ENCODE measurements at regions not wholly inside any gene's neighbourhood (a gene's known extent, or its start where the extent isn't known, plus 50 kb on each side); places are given as distances from the start of the nearest gene placed in this dataset.
"Not testable (repeated sequence)": the region's sequence is repeated elsewhere in the genome, so short reads cannot be mapped to it uniquely, and the experiment has no call there.

DNA sequence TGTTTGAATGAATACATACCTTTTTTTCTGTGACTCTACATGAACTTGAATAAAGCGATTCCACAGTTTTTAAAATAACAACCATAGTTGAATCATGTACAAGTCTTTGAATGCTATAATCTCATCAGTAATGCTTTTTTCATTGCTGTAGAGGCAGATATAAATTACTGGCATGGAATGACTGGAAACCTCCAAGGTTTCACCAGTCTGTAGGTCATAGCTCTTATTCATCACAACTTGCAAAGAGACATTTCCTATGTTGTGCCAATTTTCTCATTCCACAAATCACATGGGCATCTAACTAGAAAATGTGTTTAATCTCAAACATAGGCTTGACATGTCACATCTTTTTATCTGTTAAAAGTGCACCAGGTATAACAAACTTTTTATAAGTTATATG, 407.1 kb upstream of the KCNMB2 start:
- no peak for DNase-seq
- Mint-ChIP-seq H3K4me3 (no peak overlapping the region), H3K27me3 (ENCODE audit: low read depth, poor library complexity) (no peaks in the 10 kb centered on the region), H3K9me3 (peaks cover 19% of the 10 kb centered on the region), H3K36me3 (ENCODE audit: low read depth) (peaks cover 11% of the 10 kb centered on the region), H3K4me1 (peaks cover 19% of the 10 kb centered on the region), H3K27ac (no peak overlapping the region)
- TF ChIP-seq, protein P1, sequence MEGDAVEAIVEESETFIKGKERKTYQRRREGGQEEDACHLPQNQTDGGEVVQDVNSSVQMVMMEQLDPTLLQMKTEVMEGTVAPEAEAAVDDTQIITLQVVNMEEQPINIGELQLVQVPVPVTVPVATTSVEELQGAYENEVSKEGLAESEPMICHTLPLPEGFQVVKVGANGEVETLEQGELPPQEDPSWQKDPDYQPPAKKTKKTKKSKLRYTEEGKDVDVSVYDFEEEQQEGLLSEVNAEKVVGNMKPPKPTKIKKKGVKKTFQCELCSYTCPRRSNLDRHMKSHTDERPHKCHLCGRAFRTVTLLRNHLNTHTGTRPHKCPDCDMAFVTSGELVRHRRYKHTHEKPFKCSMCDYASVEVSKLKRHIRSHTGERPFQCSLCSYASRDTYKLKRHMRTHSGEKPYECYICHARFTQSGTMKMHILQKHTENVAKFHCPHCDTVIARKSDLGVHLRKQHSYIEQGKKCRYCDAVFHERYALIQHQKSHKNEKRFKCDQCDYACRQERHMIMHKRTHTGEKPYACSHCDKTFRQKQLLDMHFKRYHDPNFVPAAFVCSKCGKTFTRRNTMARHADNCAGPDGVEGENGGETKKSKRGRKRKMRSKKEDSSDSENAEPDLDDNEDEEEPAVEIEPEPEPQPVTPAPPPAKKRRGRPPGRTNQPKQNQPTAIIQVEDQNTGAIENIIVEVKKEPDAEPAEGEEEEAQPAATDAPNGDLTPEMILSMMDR (IDR thresholded peaks at IDR 0.05) = no peak

DNA sequence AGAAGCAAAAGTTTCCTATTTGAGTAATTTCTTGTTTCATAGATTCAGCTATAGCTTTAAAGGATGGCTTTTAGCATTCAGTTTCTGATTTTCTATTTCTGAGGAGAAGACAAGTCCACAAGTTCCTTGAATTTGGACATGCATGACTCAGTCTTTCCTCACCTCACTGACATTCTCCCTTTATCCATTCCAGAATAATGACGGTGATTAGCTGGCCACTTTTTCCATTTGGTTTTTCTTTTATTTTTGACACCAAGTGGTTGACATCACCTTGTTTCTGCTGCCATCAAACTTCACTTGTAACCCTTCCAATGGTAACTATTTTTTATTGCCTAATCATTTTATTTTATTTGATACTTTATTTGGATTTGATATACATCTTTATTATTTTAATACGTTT, 404.4 kb upstream of the KCNMB2 start:
- no peak overlapping the region for H3K27ac Mint-ChIP-seq
- no peak for DNase-seq
- peaks cover 15% of the 10 kb centered on the region for H3K36me3 Mint-ChIP-seq (ENCODE audit: low read depth)
- H3K4me3 Mint-ChIP-seq = no peak overlapping the region
- no peaks in the 10 kb centered on the region for H3K27me3 Mint-ChIP-seq (ENCODE audit: low read depth, poor library complexity)
- H3K4me1 Mint-ChIP-seq = no peaks in the 10 kb centered on the region
- TF ChIP-seq, protein P1 (IDR thresholded peaks at IDR 0.05) = no peak
- peaks cover 29% of the 10 kb centered on the region for H3K9me3 Mint-ChIP-seq

DNA sequence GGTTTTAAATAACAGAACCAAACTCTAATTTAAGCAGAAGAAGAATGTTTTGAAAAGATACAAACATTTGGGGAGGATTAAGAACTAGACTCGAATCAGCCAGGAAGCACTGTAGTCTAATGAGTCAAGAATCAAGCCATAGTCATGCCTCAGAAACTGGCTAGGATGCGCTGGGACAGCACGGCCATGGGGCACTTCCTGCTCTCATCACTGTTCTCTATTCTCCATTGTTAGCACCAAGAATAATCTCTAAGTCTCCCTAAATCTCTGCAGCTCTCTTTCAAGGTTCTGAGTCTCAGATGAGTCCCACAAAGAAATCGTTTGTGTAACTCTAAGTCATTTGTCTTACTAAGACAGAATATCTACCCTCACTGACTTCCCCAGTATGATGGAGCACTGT, 399.0 kb upstream of the KCNMB2 start:
- Mint-ChIP-seq H3K27me3 (ENCODE audit: low read depth, poor library complexity) (no peaks in the 10 kb centered on the region), H3K27ac (no peak overlapping the region), H3K36me3 (ENCODE audit: low read depth) (peaks cover 13% of the 10 kb centered on the region), H3K4me1 (peaks cover 22% of the 10 kb centered on the region), H3K4me3 (no peak overlapping the region), H3K9me3 (peaks cover 16% of the 10 kb centered on the region)
- DNase-seq = no peak
- TF ChIP-seq, protein P1 (IDR thresholded peaks at IDR 0.05) = no peak

DNA sequence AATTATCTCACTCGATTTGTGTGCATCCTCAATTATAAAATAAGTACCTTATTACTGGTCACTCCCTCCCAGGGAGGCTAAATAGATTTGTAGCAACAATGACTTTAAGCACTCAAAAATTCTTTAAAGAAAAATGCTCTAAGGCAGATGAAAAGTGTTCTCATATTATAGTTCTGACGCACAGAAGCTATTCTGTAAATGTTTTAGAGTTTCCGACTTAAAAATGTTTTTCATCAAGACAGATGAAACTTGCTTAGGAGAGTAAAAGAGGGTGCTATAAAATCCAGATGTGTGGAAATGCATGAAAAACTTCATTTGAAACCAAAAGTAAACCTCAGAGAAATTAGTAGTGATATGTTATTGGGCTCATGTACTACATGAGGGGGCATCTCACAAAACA, 398.4 kb upstream of the KCNMB2 start:
- TF ChIP-seq, protein P1 (IDR thresholded peaks at IDR 0.05) = no peak
- no peak for DNase-seq
- no peak overlapping the region for H3K27ac Mint-ChIP-seq
- H3K4me3 Mint-ChIP-seq = no peak overlapping the region
- H3K9me3 Mint-ChIP-seq = peaks cover 16% of the 10 kb centered on the region
- no peaks in the 10 kb centered on the region for H3K27me3 Mint-ChIP-seq (ENCODE audit: low read depth, poor library complexity)
- peaks cover 13% of the 10 kb centered on the region for H3K36me3 Mint-ChIP-seq (ENCODE audit: low read depth)
- H3K4me1 Mint-ChIP-seq = peaks cover 22% of the 10 kb centered on the region

DNA sequence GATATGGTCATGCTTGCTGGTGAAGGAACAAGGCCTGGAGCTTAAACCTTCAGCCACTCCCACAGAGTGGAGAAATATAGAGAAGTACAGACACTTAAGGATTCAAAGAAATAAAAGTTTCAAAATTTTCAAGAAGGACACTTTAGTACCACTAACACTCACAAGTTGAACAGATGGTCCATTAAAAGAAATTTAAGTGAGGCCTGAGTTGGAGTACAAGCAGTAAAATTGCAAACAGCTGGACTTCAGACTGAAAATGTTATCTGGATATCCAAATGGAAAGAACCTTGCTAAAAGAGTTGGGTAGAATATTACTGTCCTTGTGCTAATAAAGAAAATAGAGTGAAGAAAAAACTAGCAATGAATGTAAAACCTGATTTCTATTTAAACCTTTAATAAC, 397.1 kb upstream of the KCNMB2 start:
- peaks cover 16% of the 10 kb centered on the region for H3K9me3 Mint-ChIP-seq
- TF ChIP-seq, protein P1 (IDR thresholded peaks at IDR 0.05) = no peak

DNA sequence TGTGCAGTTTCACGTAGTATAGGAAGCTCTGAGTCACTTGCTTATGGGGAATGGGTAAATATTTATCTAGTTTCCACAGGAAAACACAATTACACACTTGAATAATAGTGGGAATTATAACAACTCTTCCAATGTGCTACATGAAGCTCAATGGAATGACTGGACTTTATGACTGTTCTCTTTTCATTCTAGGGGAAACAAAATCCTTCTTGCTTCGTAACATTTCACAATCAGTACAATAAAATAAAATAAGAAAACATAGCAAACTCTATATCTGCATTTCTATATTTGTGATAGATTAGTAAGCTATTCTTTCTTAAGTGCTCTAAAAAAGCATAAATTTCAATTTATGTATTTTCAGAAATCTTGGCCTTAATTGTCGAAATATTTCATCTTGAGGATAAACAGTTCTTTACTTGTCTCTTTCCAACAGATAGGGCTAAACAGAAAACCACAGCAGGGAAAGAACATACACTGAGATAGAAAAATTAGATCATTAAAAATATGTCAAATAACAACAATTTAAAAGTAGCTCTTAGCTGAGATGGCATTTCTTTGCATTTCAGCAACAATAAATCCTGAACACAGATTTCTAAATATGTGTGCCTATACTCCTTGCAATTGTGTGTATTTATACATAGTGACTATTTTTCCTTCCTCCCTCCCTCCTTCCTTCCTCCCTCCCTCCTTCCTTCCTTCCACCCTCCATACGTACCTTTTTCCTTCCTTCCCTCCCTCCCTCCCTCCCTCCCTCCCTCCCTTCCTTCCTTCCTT, 395.5 kb upstream of the KCNMB2 start:
- no peak for DNase-seq
- no peak overlapping the region for H3K27ac Mint-ChIP-seq
- H3K27me3 Mint-ChIP-seq (ENCODE audit: low read depth, poor library complexity) = no peaks in the 10 kb centered on the region
- peaks cover 5% of the 10 kb centered on the region for H3K9me3 Mint-ChIP-seq
- H3K36me3 Mint-ChIP-seq (ENCODE audit: low read depth) = peaks cover 12% of the 10 kb centered on the region
- TF ChIP-seq, protein P1 (IDR thresholded peaks at IDR 0.05) = no peak
- H3K4me3 Mint-ChIP-seq = no peak overlapping the region
- H3K4me1 Mint-ChIP-seq = peaks cover 42% of the 10 kb centered on the region

More for the DNA sequence above, 397.1 kb upstream of the KCNMB2 start:
- H3K27ac Mint-ChIP-seq = no peak overlapping the region
- no peak overlapping the region for H3K4me3 Mint-ChIP-seq
- H3K27me3 Mint-ChIP-seq (ENCODE audit: low read depth, poor library complexity) = no peaks in the 10 kb centered on the region
- H3K4me1 Mint-ChIP-seq = peaks cover 26% of the 10 kb centered on the region
- DNase-seq = no peak
- H3K36me3 Mint-ChIP-seq (ENCODE audit: low read depth) = peaks cover 17% of the 10 kb centered on the region

DNA sequence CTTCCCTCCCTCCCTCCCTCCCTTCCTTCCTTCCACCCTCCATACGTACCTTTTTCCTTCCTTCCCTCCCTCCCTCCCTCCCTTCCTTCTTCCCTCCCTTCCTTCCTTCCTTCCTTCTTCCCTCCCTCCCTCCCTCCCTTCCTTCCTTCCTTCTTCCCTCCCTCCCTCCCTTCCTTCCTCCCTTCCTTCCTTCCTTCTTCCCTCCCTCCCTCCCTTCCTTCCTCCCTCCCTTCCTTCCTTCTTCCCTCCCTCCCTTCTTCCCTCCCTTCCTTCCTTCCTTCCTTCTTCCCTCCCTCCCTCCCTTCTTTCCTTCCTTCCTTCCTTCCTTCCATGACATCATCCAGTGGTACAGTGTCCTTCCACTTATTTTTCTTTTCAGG, 394.9 kb upstream of the KCNMB2 start:
- H3K4me1 Mint-ChIP-seq = peaks cover 48% of the 10 kb centered on the region
- H3K27me3 Mint-ChIP-seq (ENCODE audit: low read depth, poor library complexity); H3K27ac Mint-ChIP-seq; DNase-seq; H3K4me3 Mint-ChIP-seq; H3K9me3 Mint-ChIP-seq: not testable (repeated sequence)
- H3K36me3 Mint-ChIP-seq (ENCODE audit: low read depth) = peaks cover 12% of the 10 kb centered on the region
